Sigmoid colon (tissue), 4 donors: ENCODE measurements at regions not wholly inside any gene's neighbourhood (a gene's known extent, or its start where the extent isn't known, plus 50 kb on each side); places are given as distances from the start of the nearest gene placed in this dataset.

Experiments
- EP300 ChIP-seq, 4 donors: sonication (generic); formaldehyde crosslinking; IDR thresholded peaks; one replicate each; pipeline ENCODE4 v1.6.1; 2017; ENCODE audit warnings: antibody characterized with exemption in 4 of 4
- POLR2A ChIP-seq, 2 donors: fragments of 450-650 bp; IDR thresholded peaks; one replicate each; pipeline ENCODE4 v1.6.1; 2016; ENCODE audit warnings: antibody characterized with exemption in 2 of 2, mild to moderate bottlenecking in 2 of 2, moderate library complexity in 2 of 2
- POLR2AphosphoS5 ChIP-seq, 4 donors: sonication (generic); formaldehyde crosslinking; IDR thresholded peaks; one replicate each; pipeline ENCODE4 v1.6.1; 2017; ENCODE audit warnings: antibody characterized with exemption in 4 of 4
- TF ChIP-seq, protein P1 (sequence below), 4 experiments: fragments of 450-650 bp in 3 of 4; fragments of 200-600 bp in 1 of 4; IDR thresholded peaks; one replicate each; pipeline ENCODE4 v1.5.1; 2016 to 2019; ENCODE audit warnings: antibody characterized with exemption in 4 of 4, mild to moderate bottlenecking in 3 of 4, moderate library complexity in 2 of 4

DNA sequence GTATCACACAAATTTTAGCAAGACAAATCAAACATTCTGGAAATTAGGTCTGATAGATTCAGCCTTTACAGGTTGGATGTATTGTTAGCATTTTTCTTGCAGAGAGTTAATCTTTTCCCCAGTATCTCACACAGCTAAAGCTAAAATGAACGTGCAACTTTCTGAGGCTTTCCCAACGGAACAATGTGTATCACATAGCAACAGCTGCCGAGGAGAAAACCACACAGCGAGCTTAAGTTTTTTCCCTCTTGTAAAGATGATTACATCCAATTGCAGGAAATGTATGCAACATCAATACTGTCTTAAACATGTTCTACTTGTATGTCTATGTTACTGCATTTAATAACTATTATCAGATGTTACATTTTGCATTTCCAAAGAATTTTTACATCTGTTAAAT lies 182.2 kb downstream of the CCDC59 start:
- TF ChIP-seq, protein P1, sequence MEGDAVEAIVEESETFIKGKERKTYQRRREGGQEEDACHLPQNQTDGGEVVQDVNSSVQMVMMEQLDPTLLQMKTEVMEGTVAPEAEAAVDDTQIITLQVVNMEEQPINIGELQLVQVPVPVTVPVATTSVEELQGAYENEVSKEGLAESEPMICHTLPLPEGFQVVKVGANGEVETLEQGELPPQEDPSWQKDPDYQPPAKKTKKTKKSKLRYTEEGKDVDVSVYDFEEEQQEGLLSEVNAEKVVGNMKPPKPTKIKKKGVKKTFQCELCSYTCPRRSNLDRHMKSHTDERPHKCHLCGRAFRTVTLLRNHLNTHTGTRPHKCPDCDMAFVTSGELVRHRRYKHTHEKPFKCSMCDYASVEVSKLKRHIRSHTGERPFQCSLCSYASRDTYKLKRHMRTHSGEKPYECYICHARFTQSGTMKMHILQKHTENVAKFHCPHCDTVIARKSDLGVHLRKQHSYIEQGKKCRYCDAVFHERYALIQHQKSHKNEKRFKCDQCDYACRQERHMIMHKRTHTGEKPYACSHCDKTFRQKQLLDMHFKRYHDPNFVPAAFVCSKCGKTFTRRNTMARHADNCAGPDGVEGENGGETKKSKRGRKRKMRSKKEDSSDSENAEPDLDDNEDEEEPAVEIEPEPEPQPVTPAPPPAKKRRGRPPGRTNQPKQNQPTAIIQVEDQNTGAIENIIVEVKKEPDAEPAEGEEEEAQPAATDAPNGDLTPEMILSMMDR (IDR thresholded peaks at IDR 0.05), result no peak
- TF ChIP-seq POLR2A (IDR thresholded peaks at IDR 0.05) (no peak), POLR2AphosphoS5 (IDR thresholded peaks at IDR 0.05) (no peak), EP300 (IDR thresholded peaks at IDR 0.05) (no peak)
